Osteoblast (primary cell): ENCODE measurements at regions not wholly inside any gene's neighbourhood (a gene's known extent, or its start where the extent isn't known, plus 50 kb on each side); places are given as distances from the start of the nearest gene placed in this dataset.

Experiments used
- DNase-seq: peaks from one replicate; pipeline ENCODE4 v3.0.0; 2011; ENCODE audit warnings: low spot score, mixed read lengths; ENCODE audit not compliant: insufficient read length; ENCODE audit errors: missing footprints
- H2AFZ ChIP-seq: 2 replicates; pipeline ENCODE4 v1.6.0; 2011; ENCODE audit warnings: mild to moderate bottlenecking, low read length
- H3K27ac ChIP-seq: 2 replicates; pipeline ENCODE4 v1.5.1; 2011; ENCODE audit warnings: mild to moderate bottlenecking, low read depth, low read length, moderate library complexity
- H3K27me3 ChIP-seq: 2 replicates; pipeline ENCODE4 v1.6.0; 2012; ENCODE audit warnings: mild to moderate bottlenecking, control low read depth, inconsistent platforms, low read length, moderate library complexity; ENCODE audit not compliant: insufficient read depth
- H3K36me3 ChIP-seq: 2 replicates; pipeline ENCODE4 v1.5.1; 2011; ENCODE audit warnings: mild to moderate bottlenecking, low read length, control low read depth, moderate library complexity; ENCODE audit not compliant: insufficient read depth
- H3K4me1 ChIP-seq: 2 replicates; pipeline ENCODE4 v1.5.1; 2011; ENCODE audit warnings: mild to moderate bottlenecking, low read length, control low read depth, moderate library complexity; ENCODE audit not compliant: insufficient read depth
- H3K4me2 ChIP-seq: 2 replicates; pipeline ENCODE4 v1.6.0; 2011; ENCODE audit warnings: mild to moderate bottlenecking, low read length; ENCODE audit not compliant: insufficient read depth
- H3K4me3 ChIP-seq: fragments of 200-600 bp; sonication (generic); 3 replicates; pipeline ENCODE4 v1.5.1; 2012; ENCODE audit warnings: mild to moderate bottlenecking, low read length, inconsistent platforms; ENCODE audit not compliant: insufficient read depth
- H3K79me2 ChIP-seq: 2 replicates; pipeline ENCODE4 v1.6.0; 2012; ENCODE audit warnings: mild to moderate bottlenecking, low read length, control low read depth, inconsistent platforms; ENCODE audit not compliant: insufficient read depth
- H3K9me3 ChIP-seq: 2 replicates; pipeline ENCODE4 v1.5.1; 2011; ENCODE audit warnings: low read depth, low read length, control low read depth
- H4K20me1 ChIP-seq: 2 replicates; pipeline ENCODE4 v1.6.0; 2012; ENCODE audit warnings: mild to moderate bottlenecking, low read length, control low read depth; ENCODE audit not compliant: insufficient read depth
- TF ChIP-seq, protein P1 (sequence below): IDR thresholded peaks from 2 replicates; pipeline ENCODE4 v1.5.1; 2011; ENCODE audit warnings: mild to moderate bottlenecking, low read depth, low read length, moderate library complexity; ENCODE audit errors: extremely low read depth

DNA sequence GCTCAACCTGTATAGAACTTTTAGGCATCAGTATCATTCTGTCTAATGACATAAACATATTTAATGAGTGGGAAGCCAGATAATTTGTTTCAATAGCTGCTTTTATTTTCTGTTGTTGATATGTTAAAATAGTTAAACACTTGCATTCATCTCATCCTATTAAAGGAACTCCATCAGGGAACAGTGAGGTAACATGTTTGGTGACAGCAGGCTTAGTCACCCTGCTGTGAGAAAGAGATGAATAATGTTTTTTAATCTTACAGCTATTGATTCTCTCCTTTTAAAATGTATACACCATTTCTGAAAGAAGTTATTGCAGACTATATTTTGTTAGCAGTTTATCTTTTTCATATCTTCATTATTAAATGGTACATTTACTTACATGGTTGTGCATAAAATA lies 123.3 kb upstream of the CWC22 start:
- no peak for DNase-seq
- Histone ChIP-seq H3K4me3 (no peak overlapping the region), H3K27ac (no peak overlapping the region), H3K27me3 (no peaks in the 10 kb centered on the region), H3K79me2 (no peaks in the 10 kb centered on the region), H3K36me3 (no peaks in the 10 kb centered on the region), H3K4me1 (peaks cover 15% of the 10 kb centered on the region), H4K20me1 (no peaks in the 10 kb centered on the region), H3K4me2 (no peak overlapping the region), H3K9me3 (no peaks in the 10 kb centered on the region), H2AFZ (no peak overlapping the region)
- TF ChIP-seq, protein P1, sequence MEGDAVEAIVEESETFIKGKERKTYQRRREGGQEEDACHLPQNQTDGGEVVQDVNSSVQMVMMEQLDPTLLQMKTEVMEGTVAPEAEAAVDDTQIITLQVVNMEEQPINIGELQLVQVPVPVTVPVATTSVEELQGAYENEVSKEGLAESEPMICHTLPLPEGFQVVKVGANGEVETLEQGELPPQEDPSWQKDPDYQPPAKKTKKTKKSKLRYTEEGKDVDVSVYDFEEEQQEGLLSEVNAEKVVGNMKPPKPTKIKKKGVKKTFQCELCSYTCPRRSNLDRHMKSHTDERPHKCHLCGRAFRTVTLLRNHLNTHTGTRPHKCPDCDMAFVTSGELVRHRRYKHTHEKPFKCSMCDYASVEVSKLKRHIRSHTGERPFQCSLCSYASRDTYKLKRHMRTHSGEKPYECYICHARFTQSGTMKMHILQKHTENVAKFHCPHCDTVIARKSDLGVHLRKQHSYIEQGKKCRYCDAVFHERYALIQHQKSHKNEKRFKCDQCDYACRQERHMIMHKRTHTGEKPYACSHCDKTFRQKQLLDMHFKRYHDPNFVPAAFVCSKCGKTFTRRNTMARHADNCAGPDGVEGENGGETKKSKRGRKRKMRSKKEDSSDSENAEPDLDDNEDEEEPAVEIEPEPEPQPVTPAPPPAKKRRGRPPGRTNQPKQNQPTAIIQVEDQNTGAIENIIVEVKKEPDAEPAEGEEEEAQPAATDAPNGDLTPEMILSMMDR = no peak

DNA sequence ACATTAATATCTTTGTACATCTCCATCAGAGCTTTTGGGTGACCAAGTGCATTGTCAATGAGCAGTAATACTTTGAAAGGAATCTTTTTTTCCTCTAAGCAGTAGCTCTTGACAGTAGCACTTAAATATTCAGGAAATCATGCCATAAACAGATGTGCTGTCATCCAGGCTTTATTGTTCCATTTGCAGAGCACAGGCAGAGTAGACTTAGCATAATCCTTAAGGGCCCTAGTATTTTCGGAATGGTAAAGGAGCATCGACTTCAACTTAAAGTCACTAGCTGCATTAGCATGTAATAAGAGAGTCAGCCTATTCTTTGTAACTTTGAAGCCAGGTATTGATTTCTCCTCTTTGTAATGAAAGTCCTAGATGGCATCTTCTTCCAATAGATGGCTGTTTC lies 121.8 kb upstream of the CWC22 start:
- no peak overlapping the region for H3K4me3 ChIP-seq
- no peak for DNase-seq

DNA sequence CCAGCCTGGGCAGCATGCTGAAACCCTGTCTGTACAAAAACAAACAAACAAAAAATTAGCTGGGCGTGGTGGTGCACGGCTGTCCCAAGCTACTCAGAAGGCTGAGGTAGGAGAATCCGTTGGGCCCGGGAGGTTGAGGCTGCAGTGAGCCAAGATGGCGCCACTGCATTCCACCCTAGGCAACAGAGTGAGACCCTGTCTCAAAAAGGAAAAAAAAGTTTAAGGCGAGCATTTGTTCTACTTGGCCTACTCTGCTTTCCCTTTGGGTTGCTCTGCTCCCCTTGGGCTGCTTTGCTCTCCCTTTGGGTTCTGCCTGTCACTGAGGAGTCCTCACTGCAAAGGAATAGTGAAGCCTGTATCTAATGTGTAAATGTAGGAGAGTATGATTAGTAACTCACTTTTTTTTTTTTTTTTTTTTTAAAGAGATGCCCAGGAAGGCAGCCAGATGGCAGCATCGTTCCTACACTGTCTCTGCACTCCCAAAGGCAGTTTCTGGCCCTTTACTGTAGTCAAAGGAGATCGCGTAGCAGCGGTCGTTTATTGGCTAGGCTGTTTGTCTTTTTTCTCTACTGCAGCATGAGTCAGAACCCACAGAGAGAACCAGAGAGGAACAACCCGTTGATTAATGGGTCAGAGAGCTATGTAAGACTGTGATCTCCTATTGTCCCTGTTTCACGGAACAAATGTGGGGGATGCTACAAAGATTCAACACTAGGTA lies 118.3 kb upstream of the CWC22 start:
- peak overlapping the region; percentile 58 for H2AFZ ChIP-seq
- peak; percentile 54 for DNase-seq
- no peaks in the 10 kb centered on the region for H3K36me3 ChIP-seq
- no peaks in the 10 kb centered on the region for H3K79me2 ChIP-seq
- H3K4me1 ChIP-seq = peaks cover 14% of the 10 kb centered on the region
- TF ChIP-seq, protein P1 = peak; percentile 89
- H3K27me3 ChIP-seq = no peaks in the 10 kb centered on the region
- H4K20me1 ChIP-seq = no peaks in the 10 kb centered on the region
- H3K4me3 ChIP-seq = peak overlapping the region; percentile 47
- no peaks in the 10 kb centered on the region for H3K9me3 ChIP-seq
- H3K4me2 ChIP-seq = peak overlapping the region; percentile 74
- H3K27ac ChIP-seq = no peak overlapping the region

More for the DNA sequence above, 121.8 kb upstream of the CWC22 start:
- H4K20me1 ChIP-seq = no peaks in the 10 kb centered on the region
- no peaks in the 10 kb centered on the region for H3K79me2 ChIP-seq
- no peaks in the 10 kb centered on the region for H3K27me3 ChIP-seq
- no peak overlapping the region for H2AFZ ChIP-seq
- H3K9me3 ChIP-seq = no peaks in the 10 kb centered on the region
- H3K4me1 ChIP-seq = peaks cover 18% of the 10 kb centered on the region
- no peak overlapping the region for H3K27ac ChIP-seq
- TF ChIP-seq, protein P1 = no peak
- H3K36me3 ChIP-seq = no peaks in the 10 kb centered on the region
- H3K4me2 ChIP-seq = no peak overlapping the region

DNA sequence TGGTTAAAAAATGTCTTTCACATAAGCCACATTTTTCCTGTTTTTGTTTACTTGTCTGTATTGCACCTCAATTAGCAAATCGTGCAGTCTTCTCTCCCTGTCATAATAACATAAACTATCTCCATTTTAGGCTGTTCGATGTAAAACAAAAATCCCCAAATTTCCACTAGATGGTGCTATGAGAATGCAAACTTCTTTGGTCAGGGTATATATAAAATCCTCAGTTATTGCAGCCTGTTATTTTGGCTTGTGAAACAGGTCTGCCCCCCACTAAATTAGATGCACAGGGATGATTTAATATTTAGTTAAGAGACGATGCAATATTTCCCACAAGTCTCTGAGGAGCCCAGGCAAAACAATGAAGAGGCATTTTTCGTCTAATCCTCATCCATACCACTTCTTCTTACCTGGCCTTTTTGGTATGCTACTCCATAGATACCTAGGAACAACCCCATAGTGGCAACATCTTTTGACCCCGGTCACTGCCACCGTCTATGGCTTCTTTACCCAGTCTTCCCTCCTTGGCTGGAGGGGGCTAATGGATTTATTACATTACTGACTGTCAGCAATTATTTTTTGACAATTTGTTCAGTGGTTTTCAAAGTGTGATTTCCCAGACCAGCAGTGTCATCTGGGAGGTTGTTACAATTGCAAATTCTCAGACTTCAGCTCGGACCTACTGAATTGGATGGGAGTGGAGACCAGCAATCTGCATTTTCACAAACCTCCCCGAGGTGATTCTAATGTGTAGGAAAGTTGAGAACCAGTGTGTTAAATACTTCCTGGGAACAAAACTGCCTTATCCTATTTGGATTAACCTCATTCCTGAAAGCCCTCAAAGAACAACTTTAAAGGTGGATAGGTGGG lies 117.4 kb upstream of the CWC22 start:
- Histone ChIP-seq H2AFZ (no peak overlapping the region), H3K4me2 (peak overlapping the region; percentile 30), H3K9me3 (no peaks in the 10 kb centered on the region), H4K20me1 (no peaks in the 10 kb centered on the region), H3K27me3 (no peaks in the 10 kb centered on the region), H3K27ac (no peak overlapping the region), H3K36me3 (no peaks in the 10 kb centered on the region), H3K4me1 (peaks cover 9% of the 10 kb centered on the region), H3K79me2 (no peaks in the 10 kb centered on the region), H3K4me3 (no peak overlapping the region)
- DNase-seq = peak; percentile 75
- TF ChIP-seq, protein P1 = peak; percentile 66
